ENCODE measurements at regions not wholly inside any gene's neighbourhood (a gene's known extent, or its start where the extent isn't known, plus 50 kb on each side); places are given as distances from the start of the nearest gene placed in this dataset.

DNA sequence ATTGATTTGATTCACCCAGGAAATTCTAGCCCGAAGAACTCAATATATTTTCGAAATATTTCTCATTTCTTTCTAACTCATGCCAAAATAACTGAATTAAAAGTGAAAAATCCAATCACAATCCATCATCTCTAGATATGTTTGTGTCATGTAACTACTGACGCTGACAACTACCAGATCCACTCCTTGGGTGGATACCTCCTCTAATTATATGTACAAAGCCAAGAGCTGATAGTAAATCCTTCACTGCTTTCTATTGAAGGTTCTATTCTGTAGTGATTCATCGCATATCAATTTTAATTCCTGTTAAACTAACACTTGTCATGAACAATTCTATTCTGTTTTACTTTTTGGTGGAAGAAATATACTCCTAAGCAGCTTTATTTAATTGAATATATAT lies 1056.6 kb upstream of the NXPH2 start:
- TF ChIP-seq, protein P1, sequence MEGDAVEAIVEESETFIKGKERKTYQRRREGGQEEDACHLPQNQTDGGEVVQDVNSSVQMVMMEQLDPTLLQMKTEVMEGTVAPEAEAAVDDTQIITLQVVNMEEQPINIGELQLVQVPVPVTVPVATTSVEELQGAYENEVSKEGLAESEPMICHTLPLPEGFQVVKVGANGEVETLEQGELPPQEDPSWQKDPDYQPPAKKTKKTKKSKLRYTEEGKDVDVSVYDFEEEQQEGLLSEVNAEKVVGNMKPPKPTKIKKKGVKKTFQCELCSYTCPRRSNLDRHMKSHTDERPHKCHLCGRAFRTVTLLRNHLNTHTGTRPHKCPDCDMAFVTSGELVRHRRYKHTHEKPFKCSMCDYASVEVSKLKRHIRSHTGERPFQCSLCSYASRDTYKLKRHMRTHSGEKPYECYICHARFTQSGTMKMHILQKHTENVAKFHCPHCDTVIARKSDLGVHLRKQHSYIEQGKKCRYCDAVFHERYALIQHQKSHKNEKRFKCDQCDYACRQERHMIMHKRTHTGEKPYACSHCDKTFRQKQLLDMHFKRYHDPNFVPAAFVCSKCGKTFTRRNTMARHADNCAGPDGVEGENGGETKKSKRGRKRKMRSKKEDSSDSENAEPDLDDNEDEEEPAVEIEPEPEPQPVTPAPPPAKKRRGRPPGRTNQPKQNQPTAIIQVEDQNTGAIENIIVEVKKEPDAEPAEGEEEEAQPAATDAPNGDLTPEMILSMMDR (conservative IDR thresholded peaks at IDR 0.05), result no peak
- no peak overlapping the region for H2BK120ac ChIP-seq (ENCODE audit: low read depth, low read length, poor library complexity, severe bottlenecking)
- H3K27ac Mint-ChIP-seq, result no peak overlapping the region
- no peaks in the 10 kb centered on the region for H3K79me2 ChIP-seq (ENCODE audit: insufficient read depth, low read length)
- no peak overlapping the region for H3K4me3 Mint-ChIP-seq
- no peak overlapping the region for H3T11ph ChIP-seq (ENCODE audit: low read length)
- peaks cover 4 to 14% (median 12%) of the 10 kb centered on the region in 3 experiments; a peak in 6 of 7 replicates for H3K36me3 Mint-ChIP-seq (ENCODE audit: insufficient read depth in 1 of 3, low read depth in 3 of 3)
- H3K56ac ChIP-seq (ENCODE audit: insufficient read length, low read depth, low read length), result no peak overlapping the region
- no peak for DNase-seq
- no peak overlapping the region for H3K23ac ChIP-seq (ENCODE audit: insufficient read length, low read depth, low read length)
- H3K4me2 ChIP-seq (ENCODE audit: insufficient read depth, insufficient read length, low read length), result no peak overlapping the region
- no peak overlapping the region for H2AK5ac ChIP-seq (ENCODE audit: insufficient read length, low read length)
- H4K5ac ChIP-seq (ENCODE audit: insufficient read length, low read depth, low read length), result no peak overlapping the region
- no peak overlapping the region for H3K4ac ChIP-seq (ENCODE audit: low read depth, low read length)
- no peaks in the 10 kb centered on the region for H3K9me3 ChIP-seq (ENCODE audit: control insufficient read depth, low read depth, low read length)
- no peak overlapping the region for H2AFZ ChIP-seq (ENCODE audit: low read length)
- no peaks in the 10 kb centered on the region for H3K27me3 ChIP-seq (ENCODE audit: insufficient read depth, low read length)
- H4K91ac ChIP-seq (ENCODE audit: insufficient read length, low read depth, low read length), result no peak overlapping the region
- no peak overlapping the region for H2BK20ac ChIP-seq (ENCODE audit: low read depth, low read length, poor library complexity, severe bottlenecking)
- H3K27me3 Mint-ChIP-seq (ENCODE audit: low read depth), result no peaks in the 10 kb centered on the region
- no peaks in the 10 kb centered on the region for H3K23me2 ChIP-seq (ENCODE audit: insufficient read length, low read depth, low read length, poor library complexity, severe bottlenecking)
- no peak overlapping the region for H3K18ac ChIP-seq (ENCODE audit: insufficient read length, low read depth, low read length)
- H3K9me3 Mint-ChIP-seq, result peaks cover 12% of the 10 kb centered on the region in 2 experiments
- peaks cover 4% of the 10 kb centered on the region; the same call in 1 of the 2 replicates for H3K4me1 ChIP-seq (ENCODE audit: insufficient read depth, low read length)
- no peaks in the 10 kb centered on the region for H4K20me1 ChIP-seq (ENCODE audit: control insufficient read depth, insufficient read depth, insufficient read length)
- H3K79me1 ChIP-seq (ENCODE audit: insufficient read depth, low read depth, low read length, poor library complexity, severe bottlenecking), result no peaks in the 10 kb centered on the region
- H3K9ac ChIP-seq (ENCODE audit: extremely low read depth, insufficient read length, low read length), result no peak overlapping the region
- 100% methylated on average over 1 of the region's 4 CpGs for WGBS (ENCODE audit: extremely low coverage, insufficient read length, low lambda C conversion rate)
- H2BK12ac ChIP-seq (ENCODE audit: insufficient read length, low read depth, low read length), result no peak overlapping the region
- no peak overlapping the region for H3K27ac ChIP-seq (ENCODE audit: insufficient read length, low read depth, low read length)
- no peak overlapping the region for H4K8ac ChIP-seq (replicated peaks; ENCODE audit: insufficient read length, low read depth, low read length)
- H2BK15ac ChIP-seq (ENCODE audit: low read depth, low read length), result no peak overlapping the region
- no peak overlapping the region for H3K14ac ChIP-seq (ENCODE audit: insufficient read depth, low read length)
- no peak overlapping the region for H2BK5ac ChIP-seq (ENCODE audit: insufficient read length, low read length)
- peaks cover 17 to 32% of the 10 kb centered on the region in 2 experiments for H3K4me1 Mint-ChIP-seq
